HEK293 (cell line): ENCODE measurements at regions not wholly inside any gene's neighbourhood (a gene's known extent, or its start where the extent isn't known, plus 50 kb on each side); places are given as distances from the start of the nearest gene placed in this dataset.
A peak's percentile ranks its signal among the peaks of the same experiment; 100 is the strongest.

Experiments
- CTCF ChIA-PET: fragments of 350-600 bp; formaldehyde crosslinking; extraction: SDS; loops from one replicate; lab custom pipeline; 2021; ENCODE audit warnings: antibody characterized with exemption; lab: Yijun Ruan, JAX
- POLR2A ChIA-PET: fragments of 300-600 bp; formaldehyde crosslinking; extraction: SDS; loops from one replicate; lab custom pipeline; 2020; ENCODE audit warnings: antibody characterized with exemption, inconsistent platforms; lab: Yijun Ruan, JAX
- H3K27ac ChIP-seq: fragments of 200-500 bp; sonication (Bioruptor generic); 2 replicates; pipeline ENCODE4 v1.5.1; 2014; ENCODE audit warnings: low read depth, low read length, control low read depth, inconsistent platforms; ENCODE audit errors: extremely low read depth
- H3K36me3 ChIP-seq, 2 experiments: fragments of 200-500 bp in 1 of 2; sonication (Bioruptor generic) in 1 of 2; 1 replicate in 1 of 2; 2 replicates in 1 of 2; pipeline ENCODE4 v1.5.1; 2014 to 2017; ENCODE audit warnings: inconsistent platforms in 2 of 2, low read length in 2 of 2; ENCODE audit not compliant: control insufficient read depth in 2 of 2, insufficient read depth in 1 of 2
- H3K4me1 ChIP-seq: fragments of 200-500 bp; sonication (Bioruptor generic); 2 replicates; pipeline ENCODE4 v1.5.1; 2014; ENCODE audit warnings: mild to moderate bottlenecking, low read length, inconsistent platforms; ENCODE audit not compliant: control insufficient read depth, insufficient read depth
- H3K4me3 ChIP-seq: 2 replicates; pipeline ENCODE4 v1.5.1; 2011; ENCODE audit warnings: low read depth, mild to moderate bottlenecking, control low read depth, low read length, moderate library complexity
- H3K9me3 ChIP-seq: fragments of 200-500 bp; sonication (Bioruptor generic); 2 replicates; pipeline ENCODE4 v1.5.1; 2014; ENCODE audit warnings: low read depth, low read length, inconsistent platforms; ENCODE audit not compliant: control insufficient read depth, insufficient read depth
- KLF7 ChIP-seq: fragments of 450-650 bp; formaldehyde crosslinking; IDR thresholded peaks from 2 replicates; pipeline ENCODE4 v1.5.1; 2016; ENCODE audit warnings: missing biosample characterization, missing genetic modification characterization, borderline replicate concordance
- YY1 ChIP-seq: fragments of 450-650 bp; formaldehyde crosslinking; IDR thresholded peaks from 2 replicates; pipeline ENCODE4 v1.5.1; 2018; ENCODE audit warnings: missing biosample characterization, missing genetic modification characterization
- YY2 ChIP-seq: fragments of 450-650 bp; formaldehyde crosslinking; IDR thresholded peaks from 2 replicates; pipeline ENCODE4 v1.5.1; 2016; ENCODE audit warnings: missing biosample characterization, missing genetic modification characterization
- ZBTB1 ChIP-seq: fragments of 450-650 bp; formaldehyde crosslinking; IDR thresholded peaks from 2 replicates; pipeline ENCODE4 v1.5.1; 2016; ENCODE audit warnings: missing biosample characterization, missing genetic modification characterization
- ZBTB17 ChIP-seq: fragments of 450-650 bp; formaldehyde crosslinking; IDR thresholded peaks from 2 replicates; pipeline ENCODE4 v1.5.1; 2016; ENCODE audit warnings: missing biosample characterization, missing genetic modification characterization
- ZBTB6 ChIP-seq: fragments of 450-650 bp; formaldehyde crosslinking; IDR thresholded peaks from 2 replicates; pipeline ENCODE4 v1.5.1; 2017; ENCODE audit warnings: missing biosample characterization, missing genetic modification characterization
- ZIC2 ChIP-seq: fragments of 450-650 bp; formaldehyde crosslinking; IDR thresholded peaks from 2 replicates; pipeline ENCODE4 v1.5.1; 2016; ENCODE audit warnings: missing biosample characterization, missing genetic modification characterization
- ZNF132 ChIP-seq: fragments of 450-650 bp; formaldehyde crosslinking; IDR thresholded peaks from 2 replicates; pipeline ENCODE4 v1.5.1; 2017; ENCODE audit warnings: missing biosample characterization, missing genetic modification characterization, borderline replicate concordance
- ZNF16 ChIP-seq: fragments of 450-650 bp; formaldehyde crosslinking; IDR thresholded peaks from 2 replicates; pipeline ENCODE4 v1.5.1; 2016; ENCODE audit warnings: low read depth, missing biosample characterization, missing genetic modification characterization
- ZNF26 ChIP-seq: fragments of 450-650 bp; formaldehyde crosslinking; IDR thresholded peaks from 2 replicates; pipeline ENCODE4 v1.5.1; 2016; ENCODE audit warnings: missing biosample characterization, missing genetic modification characterization
- ZNF324 ChIP-seq: fragments of 450-650 bp; formaldehyde crosslinking; IDR thresholded peaks from 2 replicates; pipeline ENCODE4 v1.5.1; 2016; ENCODE audit warnings: missing biosample characterization, missing genetic modification characterization
- ZNF366 ChIP-seq: fragments of 450-650 bp; formaldehyde crosslinking; conservative IDR thresholded peaks from 2 replicates; pipeline ENCODE4 v1.5.1; 2016; ENCODE audit warnings: missing biosample characterization, missing genetic modification characterization
- ZNF404 ChIP-seq: fragments of 450-650 bp; formaldehyde crosslinking; IDR thresholded peaks from 2 replicates; pipeline ENCODE4 v1.5.1; 2017; ENCODE audit warnings: missing biosample characterization, missing genetic modification characterization
- ZNF426 ChIP-seq: fragments of 450-650 bp; formaldehyde crosslinking; IDR thresholded peaks from 2 replicates; pipeline ENCODE4 v1.5.1; 2017; ENCODE audit warnings: missing biosample characterization, missing genetic modification characterization, mild to moderate bottlenecking, inconsistent platforms, moderate library complexity
- ZNF514 ChIP-seq: fragments of 450-650 bp; formaldehyde crosslinking; IDR thresholded peaks from 2 replicates; pipeline ENCODE4 v1.5.1; 2016; ENCODE audit warnings: missing biosample characterization, missing genetic modification characterization
- ZNF518A ChIP-seq: fragments of 450-650 bp; formaldehyde crosslinking; conservative IDR thresholded peaks from 2 replicates; pipeline ENCODE4 v1.5.1; 2016; ENCODE audit warnings: low read depth, missing biosample characterization, missing genetic modification characterization
- ZNF585B ChIP-seq: fragments of 450-650 bp; formaldehyde crosslinking; IDR thresholded peaks from 2 replicates; pipeline ENCODE4 v1.5.1; 2016; ENCODE audit warnings: missing biosample characterization, missing genetic modification characterization
- ZNF791 ChIP-seq: fragments of 450-650 bp; formaldehyde crosslinking; IDR thresholded peaks from 2 replicates; pipeline ENCODE4 v1.5.1; 2016; ENCODE audit warnings: missing biosample characterization, missing genetic modification characterization
- ZNF792 ChIP-seq: fragments of 450-650 bp; formaldehyde crosslinking; IDR thresholded peaks from 2 replicates; pipeline ENCODE4 v1.5.1; 2016; ENCODE audit warnings: missing biosample characterization, missing genetic modification characterization
- ZNF837 ChIP-seq: fragments of 450-650 bp; formaldehyde crosslinking; IDR thresholded peaks from 2 replicates; pipeline ENCODE4 v1.5.1; 2016; ENCODE audit warnings: missing biosample characterization, missing genetic modification characterization
- TF ChIP-seq, protein P1 (sequence below): fragments of 450-650 bp; formaldehyde crosslinking; IDR thresholded peaks from 2 replicates; pipeline ENCODE4 v1.5.1; 2017; ENCODE audit warnings: missing biosample characterization, missing genetic modification characterization

DNA sequence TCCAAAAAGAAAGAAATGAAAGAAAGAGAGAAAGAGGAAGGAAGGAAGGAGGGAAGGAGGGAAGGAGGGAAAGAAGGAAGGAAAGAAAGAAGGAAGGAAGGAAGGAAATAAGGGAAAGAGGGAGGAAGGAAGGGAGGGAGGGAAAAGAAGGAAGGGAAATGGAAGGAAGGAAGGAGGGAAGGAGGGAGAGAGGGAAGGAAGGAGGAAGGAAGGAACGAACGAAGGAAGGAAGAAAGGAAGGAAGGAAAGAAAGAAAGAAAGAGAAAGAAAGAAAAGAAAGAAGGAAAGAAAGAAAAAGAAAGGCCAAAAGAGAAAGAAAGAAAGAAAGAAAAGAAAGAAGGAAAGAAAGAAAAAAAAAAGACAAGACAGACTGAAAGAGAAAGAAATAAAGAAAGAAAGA lies 263.9 kb upstream of the ATP10B start:
- Histone ChIP-seq H3K36me3 (no peaks in the 10 kb centered on the region), H3K4me1 (no peaks in the 10 kb centered on the region), H3K4me3 (no peak overlapping the region), H3K9me3 (no peaks in the 10 kb centered on the region), H3K27ac (no peak overlapping the region)
- ChIA-PET CTCF (no interaction called here), POLR2A (no interaction called here)
- TF ChIP-seq ZNF26 (tag by site-specific recombination) (no peak), ZNF366 (peak; percentile 90), ZNF324 (tag by site-specific recombination) (no peak), ZBTB6 (tag by site-specific recombination) (no peak)

GRCh38 chr5:161112371-161112770 lies 260.4 kb upstream of the ATP10B start:
- CTCF ChIA-PET = no interaction called here
- TF ChIP-seq ZNF791 (tag by site-specific recombination) (no peak), KLF7 (tag by site-specific recombination) (no peak), YY2 (tag by site-specific recombination) (no peak)
- H3K27ac ChIP-seq = no peak overlapping the region
- no peaks in the 10 kb centered on the region for H3K9me3 ChIP-seq
- H3K36me3 ChIP-seq = no peaks in the 10 kb centered on the region
- H3K4me1 ChIP-seq = no peaks in the 10 kb centered on the region
- POLR2A ChIA-PET = no interaction called here
- no peak overlapping the region for H3K4me3 ChIP-seq

DNA sequence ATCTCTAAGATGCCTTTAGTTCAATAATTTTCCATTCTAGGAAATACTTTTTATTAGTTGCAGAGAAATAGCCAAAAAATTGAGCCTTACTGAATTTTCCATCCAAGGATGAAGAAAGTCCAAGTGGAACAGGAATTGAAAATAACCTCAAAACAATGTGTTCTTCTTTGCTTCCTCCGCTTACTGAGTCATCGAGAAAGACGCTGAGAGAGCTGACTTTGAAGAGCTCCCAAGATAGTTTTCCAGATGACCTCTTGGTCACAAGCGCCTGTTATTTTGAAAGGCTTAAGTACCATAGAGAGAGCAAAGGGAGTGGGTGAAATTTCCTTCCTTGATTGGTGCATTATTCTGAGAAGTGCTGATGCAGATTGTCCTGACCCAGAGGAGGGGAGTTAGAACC lies 253.5 kb upstream of the ATP10B start:
- POLR2A ChIA-PET = no interaction called here
- no peak for TF ChIP-seq ZNF426 (tag by site-specific recombination)
- TF ChIP-seq ZNF132 (tag by site-specific recombination) = no peak
- no peak for TF ChIP-seq ZNF514 (tag by site-specific recombination)
- no peak for TF ChIP-seq ZNF837 (tag by site-specific recombination)
- TF ChIP-seq ZNF585B (tag by site-specific recombination) = no peak
- TF ChIP-seq ZNF16 (tag by site-specific recombination) = no peak
- TF ChIP-seq ZBTB1 (tag by site-specific recombination) = no peak
- TF ChIP-seq ZNF792 (tag by site-specific recombination) = no peak
- no peak for TF ChIP-seq YY1 (tag by site-specific recombination)
- H3K9me3 ChIP-seq = no peaks in the 10 kb centered on the region
- no peak overlapping the region for H3K4me3 ChIP-seq
- CTCF ChIA-PET = no interaction called here
- no peaks in the 10 kb centered on the region for H3K36me3 ChIP-seq
- H3K27ac ChIP-seq = no peak overlapping the region
- no peaks in the 10 kb centered on the region for H3K4me1 ChIP-seq

DNA sequence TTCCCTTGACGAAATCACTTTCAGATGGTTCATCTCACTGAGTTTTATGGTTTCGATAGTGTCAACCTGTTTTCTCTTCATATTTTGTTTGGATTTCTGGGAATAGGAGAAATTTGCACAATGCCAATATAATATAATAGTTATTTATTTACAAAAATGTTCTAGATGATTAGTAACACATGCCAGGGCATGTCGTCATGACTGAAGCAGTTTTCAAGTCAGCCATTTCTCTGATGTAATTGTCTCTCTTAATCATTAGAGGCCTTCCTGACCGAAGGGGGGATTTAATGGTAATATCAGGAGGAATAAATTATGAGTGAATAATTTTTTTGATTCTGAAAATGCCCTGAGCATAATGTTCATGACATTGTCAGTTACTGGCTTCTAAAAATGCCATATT lies 246.5 kb upstream of the ATP10B start:
- Histone ChIP-seq H3K4me1 (no peaks in the 10 kb centered on the region), H3K36me3 (no peaks in the 10 kb centered on the region), H3K4me3 (no peak overlapping the region), H3K9me3 (no peaks in the 10 kb centered on the region), H3K27ac (no peak overlapping the region)
- CTCF ChIA-PET = no interaction called here
- POLR2A ChIA-PET = no interaction called here
- TF ChIP-seq ZBTB17 (tag by site-specific recombination) (no peak), ZNF518A (tag by site-specific recombination) (no peak), ZNF404 (tag by site-specific recombination) (no peak), ZIC2 (no peak)
- TF ChIP-seq, protein P1, sequence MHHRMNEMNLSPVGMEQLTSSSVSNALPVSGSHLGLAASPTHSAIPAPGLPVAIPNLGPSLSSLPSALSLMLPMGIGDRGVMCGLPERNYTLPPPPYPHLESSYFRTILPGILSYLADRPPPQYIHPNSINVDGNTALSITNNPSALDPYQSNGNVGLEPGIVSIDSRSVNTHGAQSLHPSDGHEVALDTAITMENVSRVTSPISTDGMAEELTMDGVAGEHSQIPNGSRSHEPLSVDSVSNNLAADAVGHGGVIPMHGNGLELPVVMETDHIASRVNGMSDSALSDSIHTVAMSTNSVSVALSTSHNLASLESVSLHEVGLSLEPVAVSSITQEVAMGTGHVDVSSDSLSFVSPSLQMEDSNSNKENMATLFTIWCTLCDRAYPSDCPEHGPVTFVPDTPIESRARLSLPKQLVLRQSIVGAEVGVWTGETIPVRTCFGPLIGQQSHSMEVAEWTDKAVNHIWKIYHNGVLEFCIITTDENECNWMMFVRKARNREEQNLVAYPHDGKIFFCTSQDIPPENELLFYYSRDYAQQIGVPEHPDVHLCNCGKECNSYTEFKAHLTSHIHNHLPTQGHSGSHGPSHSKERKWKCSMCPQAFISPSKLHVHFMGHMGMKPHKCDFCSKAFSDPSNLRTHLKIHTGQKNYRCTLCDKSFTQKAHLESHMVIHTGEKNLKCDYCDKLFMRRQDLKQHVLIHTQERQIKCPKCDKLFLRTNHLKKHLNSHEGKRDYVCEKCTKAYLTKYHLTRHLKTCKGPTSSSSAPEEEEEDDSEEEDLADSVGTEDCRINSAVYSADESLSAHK (tag by site-specific recombination) = no peak
